ENCODE measurements at regions not wholly inside any gene's neighbourhood (a gene's known extent, or its start where the extent isn't known, plus 50 kb on each side); places are given as distances from the start of the nearest gene placed in this dataset.
A peak's percentile ranks its signal among the peaks of the same experiment; 100 is the strongest.

DNA sequence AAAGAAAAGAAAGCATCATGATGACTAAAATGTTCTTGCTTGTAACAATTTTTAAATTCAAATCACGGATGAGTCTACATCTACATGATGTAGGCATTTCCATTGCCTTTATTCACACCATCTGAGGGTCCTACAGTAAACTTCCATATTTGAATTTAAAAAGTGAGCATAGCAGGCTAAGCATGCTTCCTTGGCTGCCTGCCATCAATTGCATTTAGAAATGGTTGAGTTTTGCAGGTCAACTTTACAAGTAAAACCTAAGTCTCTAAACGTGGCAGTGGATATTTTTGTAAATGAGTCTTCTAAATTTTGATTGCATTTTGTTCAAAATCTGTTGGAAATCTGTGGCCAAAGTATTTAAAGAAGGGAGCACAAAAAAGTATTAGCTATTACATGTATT, 136.5 kb upstream of the PTCH1 start:
- DNase-seq = no peak

- DNase-seq = no peak
Observed at GRCh38 chr9:95650720-95651119, 133.9 kb upstream of the PTCH1 start.

- no peak for DNase-seq
Observed at GRCh38 chr9:95649801-95650213, 133.0 kb upstream of the PTCH1 start.

GRCh38 chr9:95648225-95648624, 131.5 kb upstream of the PTCH1 start:
- DNase-seq = no peak

GRCh38 chr9:95645992-95646391, 129.2 kb upstream of the PTCH1 start:
- no peak for DNase-seq

DNA sequence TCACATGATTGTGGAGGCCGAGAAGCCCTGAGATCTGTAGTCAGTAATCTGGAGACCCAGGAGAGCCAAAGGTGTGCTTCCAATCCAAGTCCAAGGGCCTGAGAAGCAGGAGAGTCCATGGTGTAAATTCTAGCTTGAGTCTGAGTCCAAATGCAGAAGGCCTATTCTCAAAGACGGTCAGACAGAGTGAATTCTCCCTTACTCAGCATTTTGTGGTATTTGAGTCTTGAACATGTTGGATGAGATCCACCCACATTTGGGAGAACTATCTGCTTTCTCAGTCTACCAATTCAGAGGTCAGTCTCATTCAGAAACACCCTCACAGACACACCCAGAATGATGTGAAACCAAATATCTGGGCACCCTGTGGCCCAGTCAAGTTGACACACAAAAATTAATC, 128.8 kb upstream of the PTCH1 start:
- DNase-seq = no peak

DNA sequence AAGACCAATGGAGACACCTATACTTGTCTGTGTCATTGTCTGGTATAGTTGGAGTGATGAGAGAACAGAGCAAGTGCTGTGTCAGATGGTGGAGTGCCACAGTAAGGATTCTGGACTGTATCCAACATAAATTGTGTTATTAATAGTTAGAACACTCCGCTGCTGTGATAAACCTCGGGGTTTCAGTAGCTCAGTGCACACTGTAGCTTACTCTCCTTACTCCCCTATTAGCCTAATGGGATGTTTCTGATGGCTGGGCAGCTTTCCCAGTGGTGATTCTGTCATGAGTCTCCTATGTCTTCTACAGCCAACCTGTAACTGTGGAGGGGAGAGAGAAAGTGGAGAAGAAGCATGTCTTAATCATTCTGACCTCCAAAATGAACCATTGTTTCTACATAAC, 127.6 kb upstream of the PTCH1 start:
- DNase-seq = no peak

DNA sequence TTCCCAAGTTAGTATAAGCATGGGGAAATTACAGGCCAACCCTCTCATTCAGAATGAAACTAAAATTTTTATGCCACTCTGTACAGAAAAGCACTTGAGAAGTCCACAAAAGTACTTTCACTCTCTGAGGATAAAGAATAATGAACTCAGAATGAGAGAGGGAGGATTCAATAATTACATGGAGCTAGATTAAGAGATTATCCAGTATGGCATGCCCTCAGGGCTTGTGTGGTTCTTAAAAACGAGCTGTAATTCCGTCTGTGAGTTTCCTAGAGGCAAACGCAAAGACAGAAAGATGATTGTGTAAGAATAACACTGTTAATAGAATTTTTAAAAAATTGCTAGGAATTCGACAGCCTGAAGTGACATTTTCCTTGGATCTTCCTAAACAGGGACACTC, 126.8 kb upstream of the PTCH1 start:
- DNase-seq = no peak

DNA sequence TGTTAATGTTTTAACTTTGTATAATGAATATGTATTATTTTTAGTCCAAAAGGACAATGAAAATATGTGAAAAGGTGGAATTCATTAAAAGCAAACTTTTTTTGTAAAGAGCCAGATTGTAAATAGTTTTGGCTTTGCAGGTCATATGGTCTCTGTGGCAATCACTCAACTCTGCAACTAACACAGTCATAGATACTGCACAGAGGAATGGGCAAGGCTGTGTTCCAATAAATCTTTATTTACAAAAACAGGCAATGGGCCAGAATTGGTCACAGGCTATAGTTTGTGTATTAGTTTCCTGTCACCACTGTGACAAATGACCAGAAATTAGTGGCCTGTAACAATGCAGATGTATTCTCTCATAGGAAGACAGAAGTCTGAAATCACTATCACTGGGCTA, 125.4 kb upstream of the PTCH1 start:
- no peak for DNase-seq

- no peak for DNase-seq
Observed at GRCh38 chr9:95641586-95641985, 124.8 kb upstream of the PTCH1 start.

DNA sequence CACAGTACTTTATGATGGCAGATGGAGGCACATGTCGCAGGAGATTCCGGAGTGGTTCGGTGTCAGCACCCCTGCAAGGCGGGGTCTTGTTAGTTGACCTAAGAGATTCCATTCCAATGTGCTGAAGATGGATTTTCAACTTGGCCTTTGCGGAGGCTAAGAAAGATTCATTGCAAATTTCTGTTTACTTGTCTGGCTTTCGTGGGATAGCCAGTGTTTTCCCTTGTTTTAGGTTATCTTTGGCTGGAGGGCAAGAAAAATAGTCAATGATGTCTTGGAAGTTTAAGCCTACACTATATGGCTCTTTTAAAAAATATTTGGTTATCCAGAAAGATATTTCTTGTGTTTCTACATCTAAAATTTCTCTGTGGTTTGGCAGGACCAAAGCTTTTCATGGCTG, 123.6 kb upstream of the PTCH1 start:
- no peak for DNase-seq

- no peak for DNase-seq
Observed at GRCh38 chr9:95635986-95636671, 119.4 kb upstream of the PTCH1 start.

GRCh38 chr9:95634536-95634935, 117.8 kb upstream of the PTCH1 start:
- no peak for DNase-seq

- DNase-seq = no peak
Observed at GRCh38 chr9:95634114-95634513, 117.3 kb upstream of the PTCH1 start.

- DNase-seq = no peak
Observed at GRCh38 chr9:95629585-95629984, 112.8 kb upstream of the PTCH1 start.

GRCh38 chr9:95627802-95628201, 111.0 kb upstream of the PTCH1 start:
- DNase-seq = no peak

- peak; percentile 24 to 37 for DNase-seq
Observed at GRCh38 chr9:95626885-95627558, 110.3 kb upstream of the PTCH1 start.

DNA sequence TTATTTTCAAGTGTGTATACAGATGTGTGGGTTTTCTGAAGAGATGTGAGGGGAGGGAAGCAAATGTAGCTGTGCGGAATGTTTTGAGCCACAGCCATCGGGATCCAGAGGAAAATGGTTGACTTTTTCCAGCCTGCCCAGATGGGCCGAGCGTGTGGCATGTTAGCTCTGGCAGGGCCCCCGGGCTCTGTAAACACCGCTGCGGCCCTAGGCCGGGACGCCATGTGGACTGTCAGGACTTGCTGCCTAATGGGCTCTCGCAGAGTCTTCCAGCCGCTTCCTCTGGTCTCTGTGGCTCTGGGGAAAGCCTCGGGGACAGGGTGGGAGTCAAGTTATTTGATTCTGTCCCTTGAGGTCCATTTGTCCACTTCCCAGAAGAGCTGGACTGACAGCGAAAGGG, 109.6 kb upstream of the PTCH1 start:
- DNase-seq = no peak

GRCh38 chr9:95623640-95624039, 106.9 kb upstream of the PTCH1 start:
- DNase-seq = no peak

DNA sequence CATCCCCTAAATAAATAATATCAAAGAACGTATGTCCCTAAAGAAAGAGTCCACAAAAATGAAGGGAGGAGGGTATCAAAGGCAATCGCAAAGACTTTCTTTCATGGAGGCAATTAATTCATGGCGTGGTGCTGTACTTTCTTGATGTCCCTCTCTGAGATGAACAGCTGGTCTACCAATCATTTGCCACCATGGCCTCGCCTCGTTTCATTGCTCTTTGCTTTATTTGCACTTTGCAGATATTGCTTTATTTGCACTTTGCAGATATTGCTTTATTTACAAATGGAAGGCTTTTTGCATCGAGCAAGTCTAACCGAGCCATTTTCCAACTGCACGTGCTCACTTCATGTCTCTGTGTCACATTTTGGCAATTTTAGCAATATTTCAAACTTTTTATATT, 104.0 kb upstream of the PTCH1 start:
- no peak for DNase-seq

DNA sequence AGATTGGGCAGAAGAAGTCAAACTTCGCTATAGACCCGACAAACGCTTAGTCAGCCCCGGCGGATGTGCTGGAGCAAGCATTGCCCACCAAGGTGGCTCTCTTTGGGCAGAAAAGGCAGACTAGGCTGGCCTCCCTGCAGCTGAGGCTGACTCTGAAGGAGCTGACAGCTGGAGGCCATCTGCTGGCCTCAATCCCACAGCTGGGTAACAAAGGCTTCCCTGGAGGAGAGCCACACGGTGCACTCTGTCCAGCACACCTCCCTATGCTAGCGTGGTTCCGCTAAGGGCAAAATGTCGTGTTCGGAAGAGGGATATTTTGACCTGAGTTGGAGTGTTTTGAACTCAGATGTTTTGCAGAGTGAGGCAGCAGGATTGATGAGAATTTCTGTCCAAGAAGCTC, 103.5 kb upstream of the PTCH1 start:
- DNase-seq = no peak

DNA sequence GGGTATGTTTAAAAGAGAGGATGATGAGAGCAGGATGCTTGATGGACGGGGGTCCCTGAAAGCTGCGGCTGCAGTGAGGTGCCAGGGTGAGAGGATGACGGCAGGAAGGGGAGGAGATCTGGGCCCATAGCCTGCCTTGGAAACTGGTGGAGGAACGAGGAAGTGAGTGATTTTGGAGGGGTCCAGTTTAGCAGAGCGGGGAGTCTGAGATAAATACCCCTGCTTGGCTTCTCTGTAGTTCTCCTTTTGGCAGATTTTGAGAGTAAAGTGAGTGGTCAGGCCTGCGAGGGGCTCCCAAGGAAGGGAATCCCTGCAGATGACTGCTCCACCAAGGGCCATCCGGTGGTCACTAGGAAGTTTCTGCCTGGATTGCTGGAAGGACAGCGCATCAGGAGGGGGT, 98.5 kb upstream of the PTCH1 start:
- DNase-seq = no peak

DNA sequence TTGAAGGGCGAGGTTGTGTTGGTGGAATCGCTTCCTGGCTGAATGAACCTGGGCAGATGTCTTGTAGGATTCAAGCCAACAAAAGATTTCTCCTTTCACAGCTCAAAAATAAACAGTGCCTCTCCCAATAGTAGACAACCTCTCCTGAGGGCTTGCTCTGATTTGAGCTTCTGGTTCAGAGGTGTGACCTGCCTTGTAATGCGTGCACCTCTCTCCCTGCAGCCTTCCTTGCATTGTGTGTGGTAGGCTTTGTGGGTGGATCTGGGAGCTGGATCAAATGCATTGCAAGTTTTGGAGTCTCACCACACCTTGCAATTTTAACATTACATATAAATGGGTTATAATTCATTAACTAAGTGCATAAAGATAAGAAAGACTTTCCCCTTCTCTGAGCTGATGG, 96.9 kb upstream of the PTCH1 start:
- DNase-seq = no peak

DNA sequence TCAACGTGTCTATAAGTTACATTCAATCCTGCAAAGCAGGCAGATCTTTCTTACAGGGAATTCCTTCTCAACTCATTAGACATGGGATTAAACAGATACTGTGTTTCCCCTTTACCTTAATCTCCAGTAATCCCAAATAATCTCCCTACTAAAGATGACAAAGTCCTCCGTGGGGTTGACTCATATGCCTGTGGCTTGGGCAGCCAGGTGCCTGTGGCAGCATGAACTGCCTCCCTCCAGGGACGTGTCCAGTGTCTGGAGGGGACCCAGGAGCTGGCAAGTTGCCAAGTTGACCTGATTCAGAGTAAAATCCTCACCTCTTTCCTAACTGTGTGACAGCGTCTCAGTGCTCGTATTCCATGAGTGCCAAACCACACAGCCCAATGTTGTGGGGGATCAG, 94.6 kb upstream of the PTCH1 start:
- DNase-seq = no peak

All from stimulated activated CD4-positive, alpha-beta T cell treated with anti-CD3 and anti-CD28 coated beads, Interleukin-2, amount 100 ng/mL, for 48 hours (primary cell).